ENCODE measurements at regions not wholly inside any gene's neighbourhood (a gene's known extent, or its start where the extent isn't known, plus 50 kb on each side); places are given as distances from the start of the nearest gene placed in this dataset.

DNA sequence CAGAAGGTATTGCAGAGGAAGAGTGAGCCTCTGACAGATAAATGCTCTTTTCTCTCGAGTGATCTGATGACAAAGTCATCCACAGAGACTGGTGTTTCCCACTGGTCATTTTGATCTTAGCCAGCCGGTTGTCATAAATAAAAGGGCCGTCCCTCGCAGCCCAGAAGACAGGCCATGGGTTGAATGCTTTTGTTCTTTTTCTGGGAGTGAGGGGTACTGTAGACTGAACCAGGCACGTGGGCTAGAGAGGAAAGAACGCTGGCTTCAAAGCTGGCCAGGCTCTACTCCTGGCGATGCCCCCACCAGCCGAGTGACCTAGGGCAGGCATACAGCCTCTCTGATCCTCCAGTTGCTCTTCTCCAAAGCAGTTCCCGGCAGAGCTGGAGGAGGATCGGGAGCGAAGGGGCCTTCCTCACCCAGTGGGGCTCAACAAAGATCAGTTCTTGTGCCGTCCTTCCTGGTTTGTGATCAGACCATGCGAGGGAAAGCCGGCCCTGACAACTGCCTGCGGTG is 193.5 kb downstream of the INHBB start:
- TF ChIP-seq EZH2 (IDR thresholded peaks at IDR 0.05; ENCODE audit: borderline replicate concordance, low read depth, low read length, poor library complexity, severe bottlenecking): no peak
- TF ChIP-seq, protein P1, sequence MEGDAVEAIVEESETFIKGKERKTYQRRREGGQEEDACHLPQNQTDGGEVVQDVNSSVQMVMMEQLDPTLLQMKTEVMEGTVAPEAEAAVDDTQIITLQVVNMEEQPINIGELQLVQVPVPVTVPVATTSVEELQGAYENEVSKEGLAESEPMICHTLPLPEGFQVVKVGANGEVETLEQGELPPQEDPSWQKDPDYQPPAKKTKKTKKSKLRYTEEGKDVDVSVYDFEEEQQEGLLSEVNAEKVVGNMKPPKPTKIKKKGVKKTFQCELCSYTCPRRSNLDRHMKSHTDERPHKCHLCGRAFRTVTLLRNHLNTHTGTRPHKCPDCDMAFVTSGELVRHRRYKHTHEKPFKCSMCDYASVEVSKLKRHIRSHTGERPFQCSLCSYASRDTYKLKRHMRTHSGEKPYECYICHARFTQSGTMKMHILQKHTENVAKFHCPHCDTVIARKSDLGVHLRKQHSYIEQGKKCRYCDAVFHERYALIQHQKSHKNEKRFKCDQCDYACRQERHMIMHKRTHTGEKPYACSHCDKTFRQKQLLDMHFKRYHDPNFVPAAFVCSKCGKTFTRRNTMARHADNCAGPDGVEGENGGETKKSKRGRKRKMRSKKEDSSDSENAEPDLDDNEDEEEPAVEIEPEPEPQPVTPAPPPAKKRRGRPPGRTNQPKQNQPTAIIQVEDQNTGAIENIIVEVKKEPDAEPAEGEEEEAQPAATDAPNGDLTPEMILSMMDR (conservative IDR thresholded peaks at IDR 0.05; ENCODE audit: low read depth, low read length): no peak
